CD4-positive, alpha-beta T cell treated with Interferon gamma for 1 hour (primary cell): ENCODE measurements at regions not wholly inside any gene's neighbourhood (a gene's known extent, or its start where the extent isn't known, plus 50 kb on each side); places are given as distances from the start of the nearest gene placed in this dataset.
"Not testable (repeated sequence)": the region's sequence is repeated elsewhere in the genome, so short reads cannot be mapped to it uniquely, and the experiment has no call there.

Experiments
- DNase-seq: peaks from one replicate; pipeline ENCODE4 v3.0.0-alpha.2; 2020

DNA sequence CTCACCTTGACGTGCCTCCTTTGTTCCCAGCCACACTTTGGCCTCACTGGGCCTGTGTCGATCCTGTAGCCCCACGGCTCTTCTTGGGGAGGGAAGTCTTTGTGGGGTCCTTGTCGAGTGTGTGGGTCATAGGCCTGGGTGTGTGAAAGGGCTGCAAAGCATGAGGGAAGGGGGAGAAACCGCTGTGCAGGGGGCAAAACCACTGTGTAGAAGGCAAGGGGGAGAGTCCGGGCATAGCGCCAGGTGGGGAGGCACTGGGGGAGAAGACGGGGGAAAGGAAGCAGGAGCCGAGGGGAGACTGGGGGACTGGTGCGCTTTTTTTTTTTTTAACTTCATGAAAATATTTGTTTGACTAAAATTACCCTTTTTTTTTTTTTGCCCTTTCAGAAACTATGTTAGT is 65.1 kb upstream of the RASD2 start:
- DNase-seq, result no peak

GRCh38 chr22:35476341-35476740 is 64.3 kb upstream of the RASD2 start:
- no peak for DNase-seq

- peak; percentile 13 for DNase-seq
These were observed 62.6 kb upstream of the RASD2 start for GRCh38 chr22:35477911-35478582.

DNA sequence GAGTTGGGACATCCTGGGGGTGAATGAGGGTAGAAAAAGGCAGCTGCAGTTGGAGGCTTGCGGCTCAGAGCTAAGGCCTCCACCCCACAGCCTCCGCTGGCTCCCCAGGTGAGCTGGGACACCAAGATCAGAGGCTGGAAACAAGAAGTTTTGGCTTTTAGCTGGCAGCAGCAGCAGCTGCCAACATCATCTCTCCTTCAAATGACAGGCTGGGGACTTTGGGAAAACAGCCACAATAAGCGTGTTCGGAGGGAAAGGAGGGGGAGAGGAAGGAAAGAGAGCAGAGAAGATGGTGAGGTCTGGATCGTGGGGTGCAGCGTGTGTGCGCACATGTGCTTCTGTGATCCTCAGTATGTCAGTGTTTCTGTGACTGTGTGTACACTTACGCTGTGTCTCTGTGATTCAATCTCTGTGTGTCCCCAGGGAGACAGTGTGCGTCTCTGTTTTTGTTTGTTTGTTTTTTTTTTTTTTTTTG is 62.0 kb upstream of the RASD2 start:
- DNase-seq, result no peak

DNA sequence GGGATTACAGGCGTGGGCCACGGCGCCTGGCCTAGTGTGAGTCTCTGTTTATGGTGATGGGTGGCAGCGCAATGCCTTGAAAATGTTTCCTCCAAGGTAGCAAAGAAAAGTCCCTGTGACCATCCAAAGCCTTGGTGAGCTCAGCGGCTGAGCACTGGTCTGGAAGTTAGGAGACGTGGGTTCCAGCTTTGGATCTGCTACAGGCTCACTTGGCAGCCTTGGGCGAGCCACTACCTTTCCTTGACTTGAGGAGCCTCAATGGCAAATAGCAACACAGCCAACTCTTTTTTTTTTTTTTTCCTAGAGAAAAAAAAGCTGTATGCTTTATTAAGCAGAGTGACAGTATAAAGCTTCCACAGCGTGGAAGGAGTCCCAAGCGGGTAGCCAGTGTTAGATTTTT is 61.3 kb upstream of the RASD2 start:
- DNase-seq, result no peak

GRCh38 chr22:35479985-35480550 is 60.6 kb upstream of the RASD2 start:
- DNase-seq, result no peak

GRCh38 chr22:35480627-35481550 is 59.7 kb upstream of the RASD2 start:
- no peak for DNase-seq

GRCh38 chr22:35482311-35482710 is 58.3 kb upstream of the RASD2 start:
- DNase-seq, result no peak

DNA sequence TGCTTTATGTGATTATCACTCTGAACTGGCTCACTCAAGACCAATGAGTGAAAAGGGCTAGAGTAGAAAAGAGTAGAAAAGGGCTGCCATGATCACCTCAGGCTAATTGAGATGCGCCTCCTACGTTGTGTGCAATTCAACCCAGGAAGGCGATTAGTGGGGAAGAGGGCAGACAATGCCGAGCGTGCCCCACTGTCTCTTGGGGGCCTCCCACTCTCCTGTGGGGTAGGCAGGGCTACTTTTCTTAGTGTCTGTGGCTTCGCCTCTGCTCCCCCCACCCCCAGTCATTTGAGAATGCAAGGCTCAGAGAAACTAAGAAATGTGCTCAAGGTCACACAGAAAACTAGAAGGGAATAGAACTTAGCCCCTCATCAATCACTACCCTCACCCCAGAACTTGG is 57.7 kb upstream of the RASD2 start:
- DNase-seq, result no peak

DNA sequence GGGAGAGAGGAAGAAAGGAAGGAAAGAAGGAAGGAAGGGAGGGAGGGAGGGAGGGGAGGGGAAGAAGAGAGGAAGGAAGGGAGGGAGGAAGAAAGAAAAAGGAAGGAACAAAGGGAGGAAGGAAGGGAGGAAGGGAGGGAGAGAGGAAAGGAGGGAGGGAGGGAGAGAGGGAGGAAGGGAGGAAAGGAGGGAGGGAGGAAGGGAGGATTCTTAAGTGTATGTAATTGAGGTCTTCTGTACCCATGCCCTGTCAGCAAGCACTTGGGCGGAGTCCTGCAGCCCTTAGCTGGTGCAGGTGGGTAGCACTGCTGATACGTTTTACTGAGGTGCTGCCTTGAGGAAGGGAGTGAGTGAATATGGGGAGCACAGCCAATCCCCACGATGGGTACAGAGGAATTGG is 56.9 kb upstream of the RASD2 start:
- DNase-seq, result no peak

GRCh38 chr22:35484651-35485556 is 55.7 kb upstream of the RASD2 start:
- no peak for DNase-seq

DNA sequence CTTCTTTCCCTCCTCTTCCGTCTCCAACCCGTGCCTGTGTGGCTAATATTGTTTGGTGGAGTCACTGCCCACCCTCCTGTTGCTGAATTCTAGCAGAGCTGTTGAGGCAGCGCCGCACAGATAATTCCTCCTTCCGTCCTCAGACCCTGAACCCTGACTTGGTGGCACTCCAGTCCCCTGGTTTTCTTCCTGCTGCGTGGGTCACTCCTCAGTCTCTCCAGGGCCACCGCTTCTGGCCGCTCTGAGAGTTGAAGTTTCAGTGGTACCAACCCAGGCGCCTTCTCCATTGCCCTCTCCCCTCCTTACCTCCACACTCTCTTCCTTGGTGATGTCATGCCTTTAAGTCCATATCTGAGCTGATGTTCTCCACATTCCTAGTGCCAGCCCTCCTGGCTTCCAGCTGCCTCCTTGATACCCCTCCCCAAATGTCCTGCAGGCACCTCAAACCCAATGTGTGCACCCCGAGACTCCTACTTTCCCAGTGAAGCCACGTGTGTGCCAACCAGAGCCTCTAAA is 54.5 kb upstream of the RASD2 start:
- DNase-seq, result no peak

DNA sequence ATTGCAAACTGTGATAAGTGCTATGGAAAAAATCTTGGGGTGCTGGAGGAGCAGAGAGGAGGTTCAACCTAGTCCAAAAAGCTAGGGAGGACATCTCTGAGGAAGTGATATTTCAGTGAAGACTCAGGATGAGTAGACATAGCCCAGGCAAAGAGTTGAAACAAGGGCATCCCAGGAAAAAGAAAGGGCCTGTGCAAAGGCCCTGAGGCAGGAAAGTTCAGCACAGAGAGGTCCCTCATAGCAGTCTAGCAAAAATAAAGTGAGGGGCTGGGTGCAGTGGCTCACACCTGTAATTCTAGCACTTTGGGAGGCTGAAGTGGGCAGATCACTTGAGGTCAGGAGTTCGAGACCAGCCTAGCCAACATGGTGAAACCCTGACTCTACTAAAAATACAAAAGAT is 53.0 kb upstream of the RASD2 start:
- DNase-seq, result not testable (repeated sequence)

DNA sequence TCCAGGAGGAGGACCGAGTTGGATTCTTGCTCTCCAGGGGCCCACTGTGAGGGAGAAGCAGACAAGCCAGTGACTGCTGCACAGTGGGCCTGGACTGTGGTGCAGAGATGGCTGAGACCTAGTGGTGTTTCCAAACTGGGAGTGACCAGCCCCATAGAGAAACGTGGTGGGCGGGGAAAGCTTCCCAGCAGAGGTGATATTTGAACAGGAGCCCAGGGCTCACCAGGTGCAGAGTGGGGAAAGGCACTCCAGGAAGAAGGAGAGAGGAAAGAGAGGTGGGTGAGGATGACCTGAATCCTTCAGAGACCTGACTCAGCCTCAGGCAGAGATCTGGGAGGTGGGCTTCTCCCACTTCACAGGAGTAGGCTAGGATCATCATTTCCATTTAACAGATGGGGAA is 52.1 kb upstream of the RASD2 start:
- no peak for DNase-seq

- DNase-seq, result no peak
These were observed 51.4 kb upstream of the RASD2 start for GRCh38 chr22:35489239-35489638.
